Neural cell (in vitro differentiated cells): ENCODE measurements at regions not wholly inside any gene's neighbourhood (a gene's known extent, or its start where the extent isn't known, plus 50 kb on each side); places are given as distances from the start of the nearest gene placed in this dataset.

Experiments used
- H2AFZ ChIP-seq: fragments of 200-600, 300-800 bp; sonication (generic), shearing (Covaris generic); 2 replicates; pipeline ENCODE4 v1.6.0; 2014; ENCODE audit warnings: low read depth, mild to moderate bottlenecking, antibody characterized with exemption, low read length, moderate library complexity
- H3F3A ChIP-seq: fragments of 200-600 bp; shearing (Covaris generic); 2 replicates; pipeline ENCODE4 v1.6.1; 2016; ENCODE audit warnings: mild to moderate bottlenecking, moderate library complexity, mixed read lengths, antibody characterized with exemption, low read length; ENCODE audit not compliant: insufficient read depth, poor library complexity, severe bottlenecking
- H3K27ac ChIP-seq: fragments of 200-600, 300-800 bp; sonication (generic), shearing (Covaris generic); 2 replicates; pipeline ENCODE4 v1.5.1; 2014; ENCODE audit warnings: mild to moderate bottlenecking, low read length, moderate library complexity
- H3K27me3 ChIP-seq: fragments of 300-800, 200-600 bp; sonication (generic), shearing (Covaris generic); 2 replicates; pipeline ENCODE4 v1.6.0; 2014; ENCODE audit warnings: mild to moderate bottlenecking, low read depth, low read length, moderate library complexity; ENCODE audit not compliant: insufficient read depth
- H3K36me3 ChIP-seq: fragments of 300-800, 200-600 bp; sonication (generic), shearing (Covaris generic); 2 replicates; pipeline ENCODE4 v1.5.1; 2014; ENCODE audit warnings: mild to moderate bottlenecking, antibody characterized with exemption, low read length, moderate library complexity; ENCODE audit not compliant: insufficient read depth
- H3K4me2 ChIP-seq: fragments of 300-800, 200-600 bp; sonication (generic), shearing (Covaris generic); 2 replicates; pipeline ENCODE4 v1.6.0; 2014; ENCODE audit warnings: mild to moderate bottlenecking, low read length
- H3K4me3 ChIP-seq: fragments of 300-800, 200-600 bp; sonication (generic), shearing (Covaris generic); 2 replicates; pipeline ENCODE4 v1.5.1; 2014; ENCODE audit warnings: mild to moderate bottlenecking, low read length, moderate library complexity
- H3K79me2 ChIP-seq: fragments of 200-600 bp; shearing (Covaris generic); replicated peaks from 2 replicates; pipeline ENCODE4 v1.6.0; 2014; ENCODE audit warnings: mild to moderate bottlenecking, low read length, moderate library complexity; ENCODE audit not compliant: insufficient read depth
- H3K9ac ChIP-seq: fragments of 300-800, 200-600 bp; sonication (generic), shearing (Covaris generic); 2 replicates; pipeline ENCODE4 v1.6.1; 2016; ENCODE audit warnings: mild to moderate bottlenecking, low read length, mixed read lengths
- H3K9me2 ChIP-seq: fragments of 200-600 bp; shearing (Covaris generic); 2 replicates; pipeline ENCODE4 v1.6.1; 2016; ENCODE audit warnings: mild to moderate bottlenecking, low read length, mixed read lengths; ENCODE audit not compliant: insufficient read depth
- H3K9me3 ChIP-seq: fragments of 200-600, 300-800 bp; sonication (generic), shearing (Covaris generic); 2 replicates; pipeline ENCODE4 v1.6.1; 2016; ENCODE audit warnings: mild to moderate bottlenecking, mixed run types, low read length, moderate library complexity, mixed read lengths
- H4K20me1 ChIP-seq: fragments of 200-600 bp; shearing (Covaris generic); 2 replicates; pipeline ENCODE4 v1.6.1; 2016; ENCODE audit warnings: mild to moderate bottlenecking, mixed run types; ENCODE audit not compliant: insufficient read depth
- EP300 ChIP-seq: fragments of 450-650 bp; conservative IDR thresholded peaks from 2 replicates; pipeline ENCODE4 v1.6.1; 2014; ENCODE audit warnings: antibody characterized with exemption, mild to moderate bottlenecking, moderate library complexity; ENCODE audit not compliant: poor library complexity, severe bottlenecking
- EZH2 ChIP-seq: fragments of 200-600, 300-800 bp; shearing (Covaris generic), sonication (generic); IDR thresholded peaks from 2 replicates; pipeline ENCODE4 v1.6.1; 2014; ENCODE audit warnings: antibody characterized with exemption, low read length, borderline replicate concordance, mild to moderate bottlenecking; ENCODE audit not compliant: insufficient read depth, poor library complexity, severe bottlenecking
- MXI1 ChIP-seq: fragments of 450-650 bp; conservative IDR thresholded peaks from 2 replicates; pipeline ENCODE4 v1.6.1; 2014; ENCODE audit warnings: antibody characterized with exemption, mild to moderate bottlenecking; ENCODE audit not compliant: poor library complexity, severe bottlenecking
- POLR2AphosphoS5 ChIP-seq: IDR thresholded peaks from 2 replicates; pipeline ENCODE4 v1.6.1; 2012
- RAD21 ChIP-seq: fragments of 450-650 bp; conservative IDR thresholded peaks from 2 replicates; pipeline ENCODE4 v1.6.1; 2014; ENCODE audit warnings: antibody characterized with exemption, mild to moderate bottlenecking, moderate library complexity
- SMC3 ChIP-seq: fragments of 450-650 bp; conservative IDR thresholded peaks from 2 replicates; pipeline ENCODE4 v1.6.1; 2014; ENCODE audit warnings: antibody characterized with exemption, mild to moderate bottlenecking, moderate library complexity; ENCODE audit not compliant: poor library complexity
- TAF1 ChIP-seq: IDR thresholded peaks from 2 replicates; pipeline ENCODE4 v1.6.1; 2012; ENCODE audit warnings: low read depth
- TF ChIP-seq, protein P1 (sequence below): IDR thresholded peaks from 2 replicates; pipeline ENCODE4 v1.6.1; 2012; ENCODE audit warnings: borderline replicate concordance
- TF ChIP-seq, protein P2 (sequence below): fragments of 450-650 bp; IDR thresholded peaks from 2 replicates; pipeline ENCODE4 v1.5.1; 2014; ENCODE audit warnings: antibody characterized with exemption, mild to moderate bottlenecking, moderate library complexity; ENCODE audit not compliant: poor library complexity, severe bottlenecking

DNA sequence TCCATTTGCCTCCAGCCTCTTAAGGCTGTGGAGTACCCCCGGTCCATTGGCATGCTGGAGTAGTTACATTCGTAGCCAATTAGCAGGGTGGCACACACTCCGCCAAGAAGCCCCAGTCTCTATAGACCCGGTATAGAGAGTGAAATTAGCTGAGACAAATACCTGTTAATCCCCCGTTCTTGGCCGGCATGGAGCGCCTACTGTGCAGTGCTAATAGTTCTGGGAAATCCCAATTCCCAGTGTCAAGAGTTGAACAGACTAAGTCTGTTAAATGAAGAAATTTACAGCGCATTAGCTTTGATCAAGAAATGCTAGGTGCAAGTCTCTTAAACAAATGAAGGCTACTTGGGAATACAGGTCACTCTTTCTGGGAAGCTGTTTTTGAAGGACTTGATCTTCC is 127.8 kb upstream of the ARX start:
- no peaks in the 10 kb centered on the region for H3K27me3 ChIP-seq
- no peak overlapping the region for H3K9ac ChIP-seq
- H3K27ac ChIP-seq, result no peak overlapping the region
- no peaks in the 10 kb centered on the region for H3K36me3 ChIP-seq
- TF ChIP-seq, protein P1, sequence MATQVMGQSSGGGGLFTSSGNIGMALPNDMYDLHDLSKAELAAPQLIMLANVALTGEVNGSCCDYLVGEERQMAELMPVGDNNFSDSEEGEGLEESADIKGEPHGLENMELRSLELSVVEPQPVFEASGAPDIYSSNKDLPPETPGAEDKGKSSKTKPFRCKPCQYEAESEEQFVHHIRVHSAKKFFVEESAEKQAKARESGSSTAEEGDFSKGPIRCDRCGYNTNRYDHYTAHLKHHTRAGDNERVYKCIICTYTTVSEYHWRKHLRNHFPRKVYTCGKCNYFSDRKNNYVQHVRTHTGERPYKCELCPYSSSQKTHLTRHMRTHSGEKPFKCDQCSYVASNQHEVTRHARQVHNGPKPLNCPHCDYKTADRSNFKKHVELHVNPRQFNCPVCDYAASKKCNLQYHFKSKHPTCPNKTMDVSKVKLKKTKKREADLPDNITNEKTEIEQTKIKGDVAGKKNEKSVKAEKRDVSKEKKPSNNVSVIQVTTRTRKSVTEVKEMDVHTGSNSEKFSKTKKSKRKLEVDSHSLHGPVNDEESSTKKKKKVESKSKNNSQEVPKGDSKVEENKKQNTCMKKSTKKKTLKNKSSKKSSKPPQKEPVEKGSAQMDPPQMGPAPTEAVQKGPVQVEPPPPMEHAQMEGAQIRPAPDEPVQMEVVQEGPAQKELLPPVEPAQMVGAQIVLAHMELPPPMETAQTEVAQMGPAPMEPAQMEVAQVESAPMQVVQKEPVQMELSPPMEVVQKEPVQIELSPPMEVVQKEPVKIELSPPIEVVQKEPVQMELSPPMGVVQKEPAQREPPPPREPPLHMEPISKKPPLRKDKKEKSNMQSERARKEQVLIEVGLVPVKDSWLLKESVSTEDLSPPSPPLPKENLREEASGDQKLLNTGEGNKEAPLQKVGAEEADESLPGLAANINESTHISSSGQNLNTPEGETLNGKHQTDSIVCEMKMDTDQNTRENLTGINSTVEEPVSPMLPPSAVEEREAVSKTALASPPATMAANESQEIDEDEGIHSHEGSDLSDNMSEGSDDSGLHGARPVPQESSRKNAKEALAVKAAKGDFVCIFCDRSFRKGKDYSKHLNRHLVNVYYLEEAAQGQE, result no peak
- TF ChIP-seq EP300, result no peak
- TF ChIP-seq MXI1, result no peak
- no peak for TF ChIP-seq TAF1
- TF ChIP-seq SMC3, result no peak
- no peak for TF ChIP-seq POLR2AphosphoS5
- peak overlapping the region; percentile 60 for H3K4me3 ChIP-seq
- H3K79me2 ChIP-seq, result no peaks in the 10 kb centered on the region
- no peaks in the 10 kb centered on the region for H3K9me3 ChIP-seq
- H4K20me1 ChIP-seq, result no peaks in the 10 kb centered on the region
- no peak overlapping the region for H3K4me2 ChIP-seq
- no peaks in the 10 kb centered on the region for H3F3A ChIP-seq
- H2AFZ ChIP-seq, result no peak overlapping the region
- no peaks in the 10 kb centered on the region for H3K9me2 ChIP-seq

DNA sequence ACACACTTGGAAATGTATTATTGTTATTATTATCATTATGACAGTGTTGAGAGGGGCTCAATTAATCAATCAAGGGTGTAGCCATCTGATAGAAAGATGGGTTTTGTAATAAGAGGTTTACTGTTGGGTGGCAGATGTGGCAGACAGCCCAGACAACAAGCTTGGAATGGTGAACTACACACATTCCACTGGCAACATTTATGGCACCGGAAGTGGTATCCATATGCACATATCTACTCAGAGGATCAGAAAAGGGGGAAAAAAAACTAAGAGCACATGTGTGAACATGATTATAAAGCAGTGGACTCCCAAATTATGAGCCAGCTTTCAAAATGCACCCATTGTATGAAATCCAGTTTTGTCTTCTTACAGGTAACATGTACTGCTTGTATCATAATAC is 125.9 kb upstream of the ARX start:
- Histone ChIP-seq H3K9me3 (no peaks in the 10 kb centered on the region), H3K27me3 (no peaks in the 10 kb centered on the region), H4K20me1 (no peaks in the 10 kb centered on the region), H3K4me3 (no peak overlapping the region), H3F3A (no peaks in the 10 kb centered on the region), H3K36me3 (no peaks in the 10 kb centered on the region), H3K79me2 (no peaks in the 10 kb centered on the region), H3K9ac (no peak overlapping the region), H3K4me2 (no peak overlapping the region), H3K27ac (no peak overlapping the region), H3K9me2 (no peaks in the 10 kb centered on the region), H2AFZ (no peak overlapping the region)
- TF ChIP-seq MXI1 (no peak), RAD21 (no peak), POLR2AphosphoS5 (no peak), SMC3 (no peak), TAF1 (no peak), EZH2 (no peak)
- TF ChIP-seq, protein P1, result no peak
- TF ChIP-seq, protein P2, sequence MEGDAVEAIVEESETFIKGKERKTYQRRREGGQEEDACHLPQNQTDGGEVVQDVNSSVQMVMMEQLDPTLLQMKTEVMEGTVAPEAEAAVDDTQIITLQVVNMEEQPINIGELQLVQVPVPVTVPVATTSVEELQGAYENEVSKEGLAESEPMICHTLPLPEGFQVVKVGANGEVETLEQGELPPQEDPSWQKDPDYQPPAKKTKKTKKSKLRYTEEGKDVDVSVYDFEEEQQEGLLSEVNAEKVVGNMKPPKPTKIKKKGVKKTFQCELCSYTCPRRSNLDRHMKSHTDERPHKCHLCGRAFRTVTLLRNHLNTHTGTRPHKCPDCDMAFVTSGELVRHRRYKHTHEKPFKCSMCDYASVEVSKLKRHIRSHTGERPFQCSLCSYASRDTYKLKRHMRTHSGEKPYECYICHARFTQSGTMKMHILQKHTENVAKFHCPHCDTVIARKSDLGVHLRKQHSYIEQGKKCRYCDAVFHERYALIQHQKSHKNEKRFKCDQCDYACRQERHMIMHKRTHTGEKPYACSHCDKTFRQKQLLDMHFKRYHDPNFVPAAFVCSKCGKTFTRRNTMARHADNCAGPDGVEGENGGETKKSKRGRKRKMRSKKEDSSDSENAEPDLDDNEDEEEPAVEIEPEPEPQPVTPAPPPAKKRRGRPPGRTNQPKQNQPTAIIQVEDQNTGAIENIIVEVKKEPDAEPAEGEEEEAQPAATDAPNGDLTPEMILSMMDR, result no peak
